ENCODE measurements at regions not wholly inside any gene's neighbourhood (a gene's known extent, or its start where the extent isn't known, plus 50 kb on each side); places are given as distances from the start of the nearest gene placed in this dataset.

DNA sequence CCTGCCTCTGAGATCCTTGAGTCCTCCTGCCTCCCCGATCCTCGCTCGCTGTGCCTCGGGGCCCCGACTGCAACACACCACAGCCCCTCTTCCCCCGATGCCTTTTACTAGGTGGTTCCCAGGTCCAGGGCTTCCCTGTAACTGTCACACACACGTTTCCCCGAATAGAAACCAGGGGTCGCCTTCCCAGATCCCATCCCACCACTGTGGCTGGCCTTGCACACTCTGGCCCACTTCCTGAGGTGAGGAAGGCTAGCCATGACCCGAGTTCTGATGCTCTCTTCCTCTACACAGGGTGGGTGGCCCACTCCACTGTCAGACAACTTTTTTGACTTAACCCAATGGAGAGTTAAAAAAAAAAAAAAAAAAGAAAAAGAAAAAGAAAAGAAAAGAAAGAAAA lies 139.6 kb upstream of the ASB18 start:
- no peak for TF ChIP-seq POLR2AphosphoS5 (IDR thresholded peaks at IDR 0.05)
- TF ChIP-seq, protein P1, sequence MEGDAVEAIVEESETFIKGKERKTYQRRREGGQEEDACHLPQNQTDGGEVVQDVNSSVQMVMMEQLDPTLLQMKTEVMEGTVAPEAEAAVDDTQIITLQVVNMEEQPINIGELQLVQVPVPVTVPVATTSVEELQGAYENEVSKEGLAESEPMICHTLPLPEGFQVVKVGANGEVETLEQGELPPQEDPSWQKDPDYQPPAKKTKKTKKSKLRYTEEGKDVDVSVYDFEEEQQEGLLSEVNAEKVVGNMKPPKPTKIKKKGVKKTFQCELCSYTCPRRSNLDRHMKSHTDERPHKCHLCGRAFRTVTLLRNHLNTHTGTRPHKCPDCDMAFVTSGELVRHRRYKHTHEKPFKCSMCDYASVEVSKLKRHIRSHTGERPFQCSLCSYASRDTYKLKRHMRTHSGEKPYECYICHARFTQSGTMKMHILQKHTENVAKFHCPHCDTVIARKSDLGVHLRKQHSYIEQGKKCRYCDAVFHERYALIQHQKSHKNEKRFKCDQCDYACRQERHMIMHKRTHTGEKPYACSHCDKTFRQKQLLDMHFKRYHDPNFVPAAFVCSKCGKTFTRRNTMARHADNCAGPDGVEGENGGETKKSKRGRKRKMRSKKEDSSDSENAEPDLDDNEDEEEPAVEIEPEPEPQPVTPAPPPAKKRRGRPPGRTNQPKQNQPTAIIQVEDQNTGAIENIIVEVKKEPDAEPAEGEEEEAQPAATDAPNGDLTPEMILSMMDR (IDR thresholded peaks at IDR 0.05): no peak

Measured in sigmoid colon (tissue), 4 donors.